SK-N-MC (cell line): ENCODE measurements at regions not wholly inside any gene's neighbourhood (a gene's known extent, or its start where the extent isn't known, plus 50 kb on each side); places are given as distances from the start of the nearest gene placed in this dataset.

Experiments used
- EZH2 ChIP-seq: fragments of 200-600 bp; sonication (generic); IDR thresholded peaks from one replicate; pipeline ENCODE4 v1.6.1; 2017; ENCODE audit warnings: antibody characterized with exemption
- FOXP2 ChIP-seq: optimal IDR thresholded peaks from 2 replicates; pipeline ENCODE3; 2011; ENCODE audit warnings: mild to moderate bottlenecking, moderate library complexity; ENCODE audit not compliant: insufficient read depth; ENCODE audit errors: extremely low read length, control extremely low read depth
- POLR2AphosphoS5 ChIP-seq: IDR thresholded peaks from 2 replicates; pipeline ENCODE4 v1.6.1; 2012; ENCODE audit warnings: mild to moderate bottlenecking, low read depth, low read length, borderline replicate concordance

- TF ChIP-seq EZH2, result no peak
- TF ChIP-seq POLR2AphosphoS5, result no peak
- TF ChIP-seq FOXP2, result no peak
These were observed 155.8 kb upstream of the APC start for GRCh38 chr5:112581811-112582320.
